CD8-positive, alpha-beta memory T cell (primary cell): ENCODE measurements at regions not wholly inside any gene's neighbourhood (a gene's known extent, or its start where the extent isn't known, plus 50 kb on each side); places are given as distances from the start of the nearest gene placed in this dataset.
A peak's percentile ranks its signal among the peaks of the same experiment; 100 is the strongest.
"Not testable (repeated sequence)": the region's sequence is repeated elsewhere in the genome, so short reads cannot be mapped to it uniquely, and the experiment has no call there.

Experiments used
- CTCF ChIA-PET: fragments of 350-600 bp; sonication (Branson Sonifier 250); formaldehyde crosslinking; loops from one replicate; lab custom pipeline; 2021; ENCODE audit warnings: antibody characterized with exemption; lab: Charles Lee
- POLR2A ChIA-PET: fragments of 350-600 bp; sonication (Branson Sonifier 250); formaldehyde crosslinking; loops from one replicate; lab custom pipeline; 2021; ENCODE audit warnings: antibody characterized with exemption; lab: Charles Lee
- DNase-seq, 5 donors: peaks; one replicate each; pipeline versions ENCODE4 v3.0.0 to v3.0.0-alpha.2; 2020 to 2022; ENCODE audit warnings: mixed read lengths in 1 of 5
- H3K27ac ChIP-seq: one replicate; pipeline ENCODE4 v1.7.0; 2013; ENCODE audit warnings: low read depth, mild to moderate bottlenecking, low read length, moderate library complexity
- H3K27me3 ChIP-seq: 2 replicates; pipeline ENCODE4 v1.7.0; 2013; ENCODE audit warnings: low read length, mild to moderate bottlenecking; ENCODE audit not compliant: insufficient read depth, poor library complexity, severe bottlenecking
- H3K36me3 ChIP-seq: 2 replicates; pipeline ENCODE4 v1.7.0; 2013; ENCODE audit warnings: mild to moderate bottlenecking, low read length, moderate library complexity; ENCODE audit not compliant: insufficient read depth
- H3K4me1 ChIP-seq: 2 replicates; pipeline ENCODE4 v1.7.0; 2013; ENCODE audit warnings: mild to moderate bottlenecking, low read length, moderate library complexity; ENCODE audit not compliant: insufficient read depth
- H3K4me3 ChIP-seq: 2 replicates; pipeline ENCODE4 v1.7.0; 2013; ENCODE audit warnings: mild to moderate bottlenecking, low read length
- H3K9me3 ChIP-seq: 2 replicates; pipeline ENCODE4 v1.7.0; 2013; ENCODE audit warnings: mild to moderate bottlenecking, low read length
- H3K27ac Mint-ChIP-seq, 8 donors: one replicate each; pipeline ENCODE4 v1.8.0; 2020 to 2021; ENCODE audit warnings: mixed read lengths in 8 of 8, mild to moderate bottlenecking in 6 of 8, inconsistent platforms in 3 of 8, moderate library complexity in 3 of 8
- H3K27me3 Mint-ChIP-seq, 2 donors: one replicate each; pipeline ENCODE4 v1.8.0; 2020 to 2021; ENCODE audit warnings: mixed read lengths in 2 of 2, mild to moderate bottlenecking in 1 of 2, moderate library complexity in 1 of 2
- H3K36me3 Mint-ChIP-seq, 3 donors: one replicate each; pipeline ENCODE4 v1.8.0; 2020 to 2021; ENCODE audit warnings: mixed read lengths in 3 of 3, inconsistent platforms in 1 of 3, mild to moderate bottlenecking in 1 of 3
- H3K4me1 Mint-ChIP-seq, 3 donors: one replicate each; pipeline ENCODE4 v1.8.0; 2020 to 2021; ENCODE audit warnings: mixed read lengths in 3 of 3, inconsistent platforms in 1 of 3, mild to moderate bottlenecking in 1 of 3
- H3K4me3 Mint-ChIP-seq, 7 donors: one replicate each; pipeline ENCODE4 v1.8.0; 2020 to 2021; ENCODE audit warnings: mixed read lengths in 7 of 7, mild to moderate bottlenecking in 6 of 7, moderate library complexity in 4 of 7, inconsistent platforms in 2 of 7
- H3K9me3 Mint-ChIP-seq, 5 donors: one replicate each; pipeline ENCODE4 v1.8.0; 2020 to 2022; ENCODE audit warnings: mixed read lengths in 5 of 5, mild to moderate bottlenecking in 3 of 5, moderate library complexity in 2 of 5, inconsistent platforms in 1 of 5

DNA sequence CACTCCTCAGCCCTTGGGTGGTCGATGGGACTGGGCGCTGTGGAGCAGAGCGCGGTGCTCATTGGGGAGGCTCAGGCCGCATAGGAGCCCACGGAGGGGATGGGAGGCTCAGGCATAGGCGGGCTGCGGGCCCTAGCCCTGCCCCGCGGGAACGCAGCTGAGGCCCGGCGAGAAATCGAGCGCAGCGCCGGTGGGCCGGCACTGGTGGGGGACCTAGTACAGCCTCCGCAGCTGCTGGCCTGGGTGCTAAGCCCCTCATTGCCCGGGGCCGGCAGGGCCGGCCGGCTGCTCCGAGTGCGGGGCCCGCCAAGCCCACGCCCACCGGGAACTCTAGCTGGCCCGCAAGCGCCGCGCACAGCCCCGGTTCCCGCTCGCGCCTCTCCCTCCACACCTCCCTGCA, 135.0 kb upstream of the TMEM170B start:
- H3K4me3 Mint-ChIP-seq, CTCF ChIA-PET, H3K9me3 ChIP-seq, POLR2A ChIA-PET, H3K4me1 ChIP-seq, H3K9me3 Mint-ChIP-seq, DNase-seq, H3K27me3 ChIP-seq, H3K36me3 ChIP-seq, H3K4me3 ChIP-seq, H3K27me3 Mint-ChIP-seq, H3K36me3 Mint-ChIP-seq, H3K4me1 Mint-ChIP-seq, H3K27ac ChIP-seq: not testable (repeated sequence)
- H3K27ac Mint-ChIP-seq: peak overlapping the region in 1 of 8 donors; percentile 88

- H3K4me3 Mint-ChIP-seq, H3K36me3 ChIP-seq, DNase-seq, H3K4me3 ChIP-seq, H3K27me3 ChIP-seq, H3K4me1 ChIP-seq, H3K9me3 Mint-ChIP-seq, H3K36me3 Mint-ChIP-seq, H3K27me3 Mint-ChIP-seq, H3K9me3 ChIP-seq, H3K27ac Mint-ChIP-seq, H3K27ac ChIP-seq, H3K4me1 Mint-ChIP-seq, CTCF ChIA-PET, POLR2A ChIA-PET: not testable (repeated sequence)
These were observed 135.6 kb upstream of the TMEM170B start for GRCh38 chr6:11401954-11402353.

DNA sequence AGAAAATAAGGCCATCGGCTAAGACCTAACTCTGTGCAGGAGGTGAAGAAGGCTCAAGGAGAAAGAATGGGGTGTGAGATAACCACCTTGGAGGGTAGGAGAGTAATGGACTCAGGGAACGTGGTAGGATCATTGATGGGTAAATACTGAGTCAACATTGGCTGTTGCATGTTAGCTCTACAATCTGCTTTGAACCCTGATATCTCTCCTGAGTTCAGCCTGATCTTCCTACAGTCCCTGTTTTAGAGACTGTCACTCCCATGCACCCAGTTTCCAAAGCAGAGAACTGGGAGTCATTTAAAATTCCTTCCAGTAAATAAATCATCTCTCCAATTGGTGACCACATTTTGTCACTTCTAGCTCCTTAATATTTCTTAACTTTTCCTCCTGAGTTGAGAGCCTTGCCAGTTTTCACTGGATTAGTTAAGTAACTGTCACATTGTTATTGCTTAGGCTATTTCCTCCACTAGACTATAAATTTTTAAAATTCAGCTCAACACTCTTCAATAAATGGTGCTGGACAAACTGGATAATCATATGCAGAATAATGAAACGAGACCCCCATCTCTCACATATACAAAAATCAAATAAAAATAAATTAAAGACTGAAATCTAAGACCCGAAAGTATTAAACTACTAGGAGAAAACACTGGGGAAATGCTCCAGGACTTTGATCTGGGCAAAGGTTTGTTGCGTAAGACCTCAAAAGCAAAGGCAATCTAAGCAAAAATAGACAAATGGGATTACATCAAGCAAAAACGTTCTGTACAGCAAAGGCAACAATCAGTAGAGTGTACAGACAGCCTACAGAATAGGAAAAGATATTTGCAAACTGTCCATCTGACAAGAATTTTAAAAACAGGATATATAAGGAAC, 138.9 kb upstream of the TMEM170B start:
- Histone ChIP-seq H3K27ac (no peak overlapping the region), H3K9me3 (no peaks in the 10 kb centered on the region), H3K4me3 (no peak overlapping the region), H3K27me3 (no peaks in the 10 kb centered on the region), H3K36me3 (no peaks in the 10 kb centered on the region), H3K4me1 (no peaks in the 10 kb centered on the region)
- CTCF ChIA-PET: interaction anchor here (0.7 to 1.0 kb wide), 2 partner anchors 16 to 223 kb away, joined by 3 read pairs; no protein-coding TSS in a partner anchor
- H3K27me3 Mint-ChIP-seq: peaks cover 2 to 20% of the 10 kb centered on the region in 2 donors
- no peaks in the 10 kb centered on the region for H3K36me3 Mint-ChIP-seq
- no peaks in the 10 kb centered on the region for H3K4me1 Mint-ChIP-seq
- H3K4me3 Mint-ChIP-seq: no peak overlapping the region
- H3K27ac Mint-ChIP-seq: no peak overlapping the region
- no peaks in the 10 kb centered on the region for H3K9me3 Mint-ChIP-seq
- POLR2A ChIA-PET: no interaction called here
- no peak for DNase-seq

GRCh38 chr6:11397622-11398450, 139.7 kb upstream of the TMEM170B start:
- Mint-ChIP-seq H3K27me3 (peaks cover 2 to 20% of the 10 kb centered on the region in 2 donors), H3K27ac (no peak overlapping the region), H3K4me1 (no peaks in the 10 kb centered on the region), H3K4me3 (no peak overlapping the region), H3K36me3 (peaks cover 0 to 2% (median 0%) of the 10 kb centered on the region in 3 donors), H3K9me3 (peaks cover 0 to under 1% (median 0%) of the 10 kb centered on the region in 5 donors)
- Histone ChIP-seq H3K27ac (no peak overlapping the region), H3K36me3 (no peaks in the 10 kb centered on the region), H3K4me3 (no peak overlapping the region), H3K27me3 (no peaks in the 10 kb centered on the region), H3K4me1 (no peaks in the 10 kb centered on the region), H3K9me3 (no peaks in the 10 kb centered on the region)
- POLR2A ChIA-PET: no interaction called here
- CTCF ChIA-PET: interaction anchor here (1.0 kb wide), 1 partner anchor 17 kb away, joined by 3 read pairs; no protein-coding TSS in a partner anchor
- no peak for DNase-seq

DNA sequence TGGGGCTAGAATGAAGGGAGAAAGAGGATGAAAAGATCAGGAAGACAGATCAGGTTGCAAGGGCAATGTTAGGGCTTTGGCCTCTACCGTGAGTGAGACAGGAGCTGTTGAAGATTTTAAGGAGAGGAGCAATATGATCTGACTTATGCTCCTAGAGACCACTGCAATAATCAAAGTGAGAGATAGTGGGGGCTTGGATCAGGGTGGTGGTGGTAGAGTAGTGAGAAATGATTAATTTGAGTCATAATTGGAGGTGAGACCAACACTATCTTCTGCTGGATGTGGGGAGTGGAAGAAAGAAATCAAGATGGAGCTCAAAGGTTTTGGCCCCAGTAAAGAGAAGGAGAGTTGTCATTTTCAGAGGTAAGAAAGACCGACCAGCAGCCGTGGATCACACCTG, 140.7 kb upstream of the TMEM170B start:
- Histone ChIP-seq H3K4me1 (no peaks in the 10 kb centered on the region), H3K9me3 (no peaks in the 10 kb centered on the region), H3K27ac (no peak overlapping the region), H3K27me3 (no peaks in the 10 kb centered on the region), H3K4me3 (no peak overlapping the region), H3K36me3 (no peaks in the 10 kb centered on the region)
- CTCF ChIA-PET: no interaction called here
- POLR2A ChIA-PET: no interaction called here
- peak overlapping the region in 1 of 8 donors; percentile 48 for H3K27ac Mint-ChIP-seq
- no peaks in the 10 kb centered on the region for H3K4me1 Mint-ChIP-seq
- no peak for DNase-seq
- H3K9me3 Mint-ChIP-seq: peaks cover 0 to 2% (median 0%) of the 10 kb centered on the region in 5 donors
- H3K27me3 Mint-ChIP-seq: peaks cover 2 to 23% of the 10 kb centered on the region in 2 donors
- peaks cover 0 to 9% (median 0%) of the 10 kb centered on the region in 3 donors for H3K36me3 Mint-ChIP-seq
- H3K4me3 Mint-ChIP-seq: no peak overlapping the region

- no peaks in the 10 kb centered on the region for H3K36me3 ChIP-seq
- DNase-seq: no peak
- H3K27me3 ChIP-seq: no peaks in the 10 kb centered on the region
- Mint-ChIP-seq H3K9me3 (peaks cover 0 to 3% (median 0%) of the 10 kb centered on the region in 5 donors), H3K27ac (no peak overlapping the region), H3K27me3 (peaks cover 5 to 27% of the 10 kb centered on the region in 2 donors), H3K4me1 (no peaks in the 10 kb centered on the region), H3K36me3 (peaks cover 0 to 12% (median 2%) of the 10 kb centered on the region in 3 donors), H3K4me3 (no peak overlapping the region)
- H3K4me1 ChIP-seq: no peaks in the 10 kb centered on the region
- CTCF ChIA-PET: no interaction called here
- POLR2A ChIA-PET: no interaction called here
- no peak overlapping the region for H3K27ac ChIP-seq
- H3K4me3 ChIP-seq: no peak overlapping the region
- no peaks in the 10 kb centered on the region for H3K9me3 ChIP-seq
These were observed 143.6 kb upstream of the TMEM170B start for GRCh38 chr6:11393713-11394627.

- Mint-ChIP-seq H3K4me3 (no peak overlapping the region), H3K27me3 (peaks cover 5 to 26% of the 10 kb centered on the region in 2 donors), H3K9me3 (peaks cover 0 to 3% (median 0%) of the 10 kb centered on the region in 5 donors), H3K36me3 (peaks cover 0 to 12% (median 2%) of the 10 kb centered on the region in 3 donors), H3K27ac (no peak overlapping the region), H3K4me1 (no peaks in the 10 kb centered on the region)
- H3K9me3 ChIP-seq: no peaks in the 10 kb centered on the region
- DNase-seq: no peak
- no peaks in the 10 kb centered on the region for H3K4me1 ChIP-seq
- CTCF ChIA-PET: interaction anchor here (1.3 kb wide), 1 partner anchor 9 kb away, joined by 3 read pairs; no protein-coding TSS in a partner anchor
- peak overlapping the region; percentile 40 for H3K27ac ChIP-seq
- POLR2A ChIA-PET: interaction anchor here (1.4 kb wide), 1 partner anchor 8 kb away, joined by 6 read pairs; no protein-coding TSS in a partner anchor
- no peak overlapping the region for H3K4me3 ChIP-seq
- H3K36me3 ChIP-seq: no peaks in the 10 kb centered on the region
- H3K27me3 ChIP-seq: no peaks in the 10 kb centered on the region
These were observed 144.6 kb upstream of the TMEM170B start for GRCh38 chr6:11392778-11393507.
